ENCODE measurements at regions not wholly inside any gene's neighbourhood (a gene's known extent, or its start where the extent isn't known, plus 50 kb on each side); places are given as distances from the start of the nearest gene placed in this dataset.

GRCh38 chr21:19785941-19786340, 1212.3 kb upstream of the NCAM2 start:
- no peak for TF ChIP-seq CTCF (conservative IDR thresholded peaks at IDR 0.05; ENCODE audit: low read depth, low read length)
- DNase-seq (ENCODE audit: low read depth), result no peak
- H3K4me3 ChIP-seq (ENCODE audit: low read length), result no peak overlapping the region

- TF ChIP-seq CTCF (conservative IDR thresholded peaks at IDR 0.05; ENCODE audit: low read depth, low read length), result no peak
Observed at GRCh38 chr21:19792004-19792403, 1206.2 kb upstream of the NCAM2 start.

GRCh38 chr21:19807201-19807600, 1191.0 kb upstream of the NCAM2 start:
- no peak for TF ChIP-seq CTCF (conservative IDR thresholded peaks at IDR 0.05; ENCODE audit: low read depth, low read length)
- no peak overlapping the region for H3K4me3 ChIP-seq (ENCODE audit: low read length)
- no peak for DNase-seq (ENCODE audit: low read depth)

More at GRCh38 chr21:19792004-19792403, 1206.2 kb upstream of the NCAM2 start:
- H3K4me3 ChIP-seq (ENCODE audit: low read length), result no peak overlapping the region
- DNase-seq (ENCODE audit: low read depth), result no peak

- no peak for DNase-seq (ENCODE audit: low read depth)
- H3K4me3 ChIP-seq (ENCODE audit: low read length), result no peak overlapping the region
- no peak for TF ChIP-seq CTCF (conservative IDR thresholded peaks at IDR 0.05; ENCODE audit: low read depth, low read length)
Observed at GRCh38 chr21:19810779-19811178, 1187.4 kb upstream of the NCAM2 start.

GRCh38 chr21:19830446-19830845, 1167.8 kb upstream of the NCAM2 start:
- TF ChIP-seq CTCF (conservative IDR thresholded peaks at IDR 0.05; ENCODE audit: low read depth, low read length), result no peak
- no peak for DNase-seq (ENCODE audit: low read depth)

GRCh38 chr21:19832551-19832950, 1165.7 kb upstream of the NCAM2 start:
- TF ChIP-seq CTCF (conservative IDR thresholded peaks at IDR 0.05; ENCODE audit: low read depth, low read length), result no peak
- no peak for DNase-seq (ENCODE audit: low read depth)
- no peak overlapping the region for H3K4me3 ChIP-seq (ENCODE audit: low read length)

More at GRCh38 chr21:19830446-19830845, 1167.8 kb upstream of the NCAM2 start:
- no peak overlapping the region for H3K4me3 ChIP-seq (ENCODE audit: low read length)

- no peak for TF ChIP-seq CTCF (conservative IDR thresholded peaks at IDR 0.05; ENCODE audit: low read depth, low read length)
- no peak for DNase-seq (ENCODE audit: low read depth)
- no peak overlapping the region for H3K4me3 ChIP-seq (ENCODE audit: low read length)
Observed at GRCh38 chr21:19833082-19833481, 1165.1 kb upstream of the NCAM2 start.
